NCI-H2081 treated with DMSO at 0.1 percent for 48 hours (cell line): ENCODE measurements at regions not wholly inside any gene's neighbourhood (a gene's known extent, or its start where the extent isn't known, plus 50 kb on each side); places are given as distances from the start of the nearest gene placed in this dataset.

ENCODE experiments used
- DNase-seq: peaks from one replicate; lab custom pipeline; 2025; lab: John Stamatoyannopoulos, UW

GRCh38 chr9:108103046-108103693, 613.6 kb upstream of the KLF4 start:
- DNase-seq: no peak

- no peak for DNase-seq
Observed at GRCh38 chr9:108101410-108101809, 611.8 kb upstream of the KLF4 start.

- no peak for DNase-seq
Observed at GRCh38 chr9:108100571-108100970, 611.0 kb upstream of the KLF4 start.

- DNase-seq: no peak
Observed at GRCh38 chr9:108099854-108100253, 610.3 kb upstream of the KLF4 start.

- DNase-seq: no peak
Observed at GRCh38 chr9:108095496-108095895, 605.9 kb upstream of the KLF4 start.

GRCh38 chr9:108094676-108094993, 605.1 kb upstream of the KLF4 start:
- no peak for DNase-seq

- no peak for DNase-seq
Observed at GRCh38 chr9:108093773-108094675, 604.5 kb upstream of the KLF4 start.

GRCh38 chr9:108088916-108089315, 599.3 kb upstream of the KLF4 start:
- DNase-seq: no peak

- no peak for DNase-seq
Observed at GRCh38 chr9:108087781-108088180, 598.2 kb upstream of the KLF4 start.

GRCh38 chr9:108086624-108087023, 597.1 kb upstream of the KLF4 start:
- no peak for DNase-seq

GRCh38 chr9:108085294-108085693, 595.7 kb upstream of the KLF4 start:
- DNase-seq: no peak

GRCh38 chr9:108083796-108084352, 594.3 kb upstream of the KLF4 start:
- DNase-seq: no peak

- peak; percentile 26 for DNase-seq
Observed at GRCh38 chr9:108083160-108083750, 593.7 kb upstream of the KLF4 start.

- no peak for DNase-seq
Observed at GRCh38 chr9:108081112-108081511, 591.5 kb upstream of the KLF4 start.

GRCh38 chr9:108080285-108080684, 590.7 kb upstream of the KLF4 start:
- no peak for DNase-seq

- no peak for DNase-seq
Observed at GRCh38 chr9:108078811-108079210, 589.2 kb upstream of the KLF4 start.

GRCh38 chr9:108078375-108078774, 588.8 kb upstream of the KLF4 start:
- DNase-seq: no peak

GRCh38 chr9:108077556-108077955, 588.0 kb upstream of the KLF4 start:
- no peak for DNase-seq

GRCh38 chr9:108074900-108075299, 585.3 kb upstream of the KLF4 start:
- DNase-seq: no peak

- DNase-seq: no peak
Observed at GRCh38 chr9:108073823-108074222, 584.3 kb upstream of the KLF4 start.

- DNase-seq: no peak
Observed at GRCh38 chr9:108072740-108073139, 583.2 kb upstream of the KLF4 start.

GRCh38 chr9:108070861-108071260, 581.3 kb upstream of the KLF4 start:
- no peak for DNase-seq

- no peak for DNase-seq
Observed at GRCh38 chr9:108069991-108070390, 580.4 kb upstream of the KLF4 start.
